Panc1 (cell line): ENCODE measurements at regions not wholly inside any gene's neighbourhood (a gene's known extent, or its start where the extent isn't known, plus 50 kb on each side); places are given as distances from the start of the nearest gene placed in this dataset.

Experiments
- CTCF ChIP-seq: fragments of 450-650 bp; IDR thresholded peaks from 2 replicates; pipeline ENCODE4 v1.5.1; 2017; ENCODE audit warnings: mild to moderate bottlenecking
- POLR2AphosphoS5 ChIP-seq: IDR thresholded peaks from 2 replicates; pipeline ENCODE4 v1.6.1; 2012; ENCODE audit warnings: mild to moderate bottlenecking, low read depth, low read length, moderate library complexity

GRCh38 chr3:159593927-159594605, 394.6 kb upstream of the IL12A start:
- TF ChIP-seq CTCF (no peak), POLR2AphosphoS5 (no peak)
